HepG2 (cell line): ENCODE measurements at regions not wholly inside any gene's neighbourhood (a gene's known extent, or its start where the extent isn't known, plus 50 kb on each side); places are given as distances from the start of the nearest gene placed in this dataset.

Source experiments
- ATAC-seq: fragments of 200-7000 bp; cut with Tn5 transposase; 3 replicates; pipeline ENCODE4 v1.9.1; 2020; ENCODE audit warnings: mild to moderate bottlenecking, moderate library complexity
- BruUV-seq: library from RNA; stranded (reverse); fragments of 400-500 nt; replicated peaks from 2 replicates; lab custom pipeline; 2021; lab: Mats Ljungman, UMichigan
- CTCF ChIA-PET: fragments of 300-600 bp; formaldehyde crosslinking; extraction: SDS; loops from one replicate; lab custom pipeline; 2021; ENCODE audit warnings: low total read pairs, inconsistent platforms, low intra/inter-chr PET ratio; lab: Yijun Ruan, JAX
- POLR2A ChIA-PET: fragments of 350-600 bp; sonication (Branson Sonifier 250); formaldehyde crosslinking; loops from one replicate; lab custom pipeline; 2020; ENCODE audit warnings: antibody characterized with exemption, inconsistent platforms; lab: Yijun Ruan, JAX
- DNase-seq: peaks from one replicate; pipeline ENCODE4 v3.0.0-alpha.2; 2015; ENCODE audit warnings: low spot score
- FAIRE-seq: peaks from 3 replicates; lab custom pipeline; 2011; peaks lifted over from hg19 to GRCh38; lab: Jason Lieb, UNC
- H2AFZ ChIP-seq: one replicate; pipeline ENCODE4 v1.6.1; 2011; ENCODE audit warnings: low read length, inconsistent platforms
- H3K27ac ChIP-seq: fragments of 300-600 bp; 3 replicates; pipeline ENCODE4 v1.8.0; 2011; ENCODE audit warnings: mixed run types, mild to moderate bottlenecking, mixed read lengths, low read length, inconsistent platforms; ENCODE audit not compliant: insufficient read depth; ENCODE audit errors: extremely low read length
- H3K27me3 ChIP-seq, 2 experiments: fragments of 200-600 bp in 1 of 2; 2 replicates in 1 of 2; 3 replicates in 1 of 2; pipeline versions ENCODE4 v1.6.0 to v1.8.0; 2011; ENCODE audit warnings: low read length in 2 of 2, mild to moderate bottlenecking in 2 of 2, moderate library complexity in 2 of 2, inconsistent platforms in 1 of 2; ENCODE audit not compliant: insufficient read depth in 2 of 2, control insufficient read depth in 1 of 2
- H3K36me3 ChIP-seq, 2 experiments: fragments of 200-600 bp in 1 of 2; replicated peaks in 1 of 2; 2 replicates in 1 of 2; 3 replicates in 1 of 2; pipeline versions ENCODE4 v1.5.1 to v1.8.0; 2011; ENCODE audit warnings: low read length in 2 of 2, inconsistent platforms in 1 of 2; ENCODE audit not compliant: insufficient read depth in 2 of 2, control insufficient read depth in 1 of 2
- H3K4me1 ChIP-seq: 2 replicates; pipeline ENCODE4 v1.5.1; 2012; ENCODE audit warnings: low read length, inconsistent platforms; ENCODE audit not compliant: insufficient read depth
- H3K4me2 ChIP-seq: 2 replicates; pipeline ENCODE4 v1.6.0; 2011; ENCODE audit warnings: low read depth, low read length, inconsistent platforms
- H3K4me3 ChIP-seq, 3 experiments: fragments of 200-600 bp in 1 of 3; sonication (generic), shearing (Covaris generic) in 1 of 3; replicated peaks in 1 of 3; 2 replicates each; pipeline ENCODE4 v1.5.1; 2011 to 2016; ENCODE audit warnings: low read length in 3 of 3, inconsistent platforms in 2 of 3, low read depth in 2 of 3, mild to moderate bottlenecking in 2 of 3, control low read depth in 1 of 3, mixed read lengths in 1 of 3; ENCODE audit not compliant: insufficient read depth in 1 of 3
- H3K79me2 ChIP-seq: one replicate; pipeline ENCODE4 v1.6.1; 2011; ENCODE audit warnings: low read length, inconsistent platforms; ENCODE audit not compliant: insufficient read depth
- H3K9ac ChIP-seq: 2 replicates; pipeline ENCODE4 v1.6.0; 2011; ENCODE audit warnings: mild to moderate bottlenecking, low read depth, low read length, inconsistent platforms; ENCODE audit not compliant: insufficient read depth
- H3K9me3 ChIP-seq: 2 replicates; pipeline ENCODE4 v1.5.1; 2012; ENCODE audit warnings: mild to moderate bottlenecking, low read length
- H4K20me1 ChIP-seq: 2 replicates; pipeline ENCODE4 v1.6.0; 2011; ENCODE audit warnings: inconsistent platforms, mild to moderate bottlenecking, low read length, moderate library complexity; ENCODE audit not compliant: insufficient read depth
- CTCF ChIP-seq: sonication (generic); formaldehyde crosslinking; IDR thresholded peaks from 2 replicates; pipeline ENCODE4 v1.5.0; 2020; ENCODE audit warnings: mild to moderate bottlenecking, missing genetic modification reagents, moderate library complexity
- RXRA ChIP-seq: sonication (generic); formaldehyde crosslinking; IDR thresholded peaks from 2 replicates; pipeline ENCODE4 v1.5.1; 2020; ENCODE audit warnings: missing genetic modification reagents
- SOX6 ChIP-seq, 2 experiments: fragments of 450-650 bp in 1 of 2; sonication (generic) in 1 of 2; formaldehyde crosslinking in 1 of 2; IDR thresholded peaks; 2 replicates each; pipeline versions ENCODE4 v1.4.0 to v1.6.1; 2017 to 2020; ENCODE audit warnings: antibody characterized with exemption in 1 of 2, mild to moderate bottlenecking in 1 of 2, missing genetic modification reagents in 1 of 2
- STAG1 ChIP-seq: sonication (generic); formaldehyde crosslinking; IDR thresholded peaks from 2 replicates; pipeline ENCODE4 v1.4.0; 2020; ENCODE audit warnings: missing genetic modification reagents
- ZNF350 ChIP-seq: sonication (generic); formaldehyde crosslinking; IDR thresholded peaks from 2 replicates; pipeline ENCODE4 v1.4.0; 2020; ENCODE audit warnings: mild to moderate bottlenecking, low read depth, missing genetic modification reagents, borderline replicate concordance
- WGBS: methylation state at CpG from one replicate; pipeline ENCODE4 v1.1.6; 2017; ENCODE audit warnings: low lambda C conversion rate; 5-methylcytosine and 5-hydroxymethylcytosine counted together
- in situ Hi-C: cut with HindIII; loops from 2 replicates; pipeline ENCODE4 v1.10.0; 2017; ENCODE audit warnings: low pct_unique_long_range_greater_than_20kb; ENCODE audit not compliant: extremely low pct_ligation_motif_present
- intact Hi-C: fragments of 100-400 bp; cut with micrococcal nuclease; formaldehyde crosslinking; loops from one replicate; pipeline ENCODE4 v1.10.0; 2022; ENCODE audit not compliant: unreplicated experiment
- TF ChIP-seq, protein P1 (sequence below): sonication (generic); formaldehyde crosslinking; IDR thresholded peaks from 2 replicates; pipeline ENCODE4 v1.8.0; 2022; ENCODE audit warnings: missing genetic modification reagents, mild to moderate bottlenecking, borderline replicate concordance

DNA sequence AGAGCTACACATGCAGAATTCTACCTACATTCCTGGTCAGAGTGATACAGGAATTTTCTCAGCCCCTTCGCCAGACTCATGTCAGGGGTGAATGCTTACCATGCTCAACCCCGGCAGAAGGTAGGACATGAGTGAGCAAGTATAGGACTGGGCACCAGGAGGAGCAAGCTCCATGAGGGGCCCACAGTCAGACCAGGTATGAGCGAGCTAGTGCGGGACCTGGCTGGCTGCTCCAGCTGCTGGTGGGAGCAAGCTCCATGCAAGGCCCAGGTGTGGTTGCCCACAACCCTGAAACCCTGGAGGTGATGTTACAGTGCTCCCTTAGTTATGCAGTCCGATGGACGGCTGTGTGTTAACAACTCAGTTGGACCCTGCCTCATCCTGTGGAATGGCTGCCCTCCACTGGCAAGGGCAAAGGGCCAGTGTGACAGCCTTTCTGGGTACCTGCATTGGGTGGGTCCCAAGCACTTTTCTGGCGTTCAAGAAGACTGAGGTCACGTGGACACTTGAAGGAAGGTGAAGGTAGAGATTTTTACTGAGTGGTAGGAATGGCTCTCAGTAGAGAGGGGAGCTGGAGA lies 503.5 kb upstream of the CITED2 start:
- WGBS = 34% methylated on average over 5 of the region's 8 CpGs
- no peaks in the 10 kb centered on the region for H3K9me3 ChIP-seq
- no peaks in the 10 kb centered on the region for H4K20me1 ChIP-seq
- no peak for FAIRE-seq
- H3K79me2 ChIP-seq = no peaks in the 10 kb centered on the region
- H3K27ac ChIP-seq = no peak overlapping the region
- intact Hi-C loops = no loop called here
- H3K4me3 ChIP-seq = no peak overlapping the region
- BruUV-seq = no TSS peak
- no peaks in the 10 kb centered on the region for H3K4me1 ChIP-seq
- H3K27me3 ChIP-seq = no peaks in the 10 kb centered on the region
- H3K9ac ChIP-seq = no peak overlapping the region
- ATAC-seq = peak; percentile 84
- in situ Hi-C loops = no loop called here
- H3K4me2 ChIP-seq = no peak overlapping the region
- no peaks in the 10 kb centered on the region for H3K36me3 ChIP-seq
- no peak overlapping the region for H2AFZ ChIP-seq
- ChIA-PET POLR2A (no interaction called here), CTCF (no interaction called here)
- TF ChIP-seq RXRA (CRISPR knock-in tag) = no peak
- TF ChIP-seq SOX6 (IDR thresholded peaks at IDR 0.05) = no peak
- TF ChIP-seq SOX6 (CRISPR knock-in tag; IDR thresholded peaks at IDR 0.05) = 0 out of 2 replicates have a peak, but pooled peaks have one; percentile 12
- peak; percentile 64 for TF ChIP-seq STAG1 (CRISPR knock-in tag)
- 0 out of 2 replicates have a peak, but pooled peaks have one; percentile 40 for TF ChIP-seq ZNF350 (CRISPR knock-in tag)
- peak; percentile 58 for TF ChIP-seq CTCF (CRISPR knock-in tag)
- TF ChIP-seq, protein P1, sequence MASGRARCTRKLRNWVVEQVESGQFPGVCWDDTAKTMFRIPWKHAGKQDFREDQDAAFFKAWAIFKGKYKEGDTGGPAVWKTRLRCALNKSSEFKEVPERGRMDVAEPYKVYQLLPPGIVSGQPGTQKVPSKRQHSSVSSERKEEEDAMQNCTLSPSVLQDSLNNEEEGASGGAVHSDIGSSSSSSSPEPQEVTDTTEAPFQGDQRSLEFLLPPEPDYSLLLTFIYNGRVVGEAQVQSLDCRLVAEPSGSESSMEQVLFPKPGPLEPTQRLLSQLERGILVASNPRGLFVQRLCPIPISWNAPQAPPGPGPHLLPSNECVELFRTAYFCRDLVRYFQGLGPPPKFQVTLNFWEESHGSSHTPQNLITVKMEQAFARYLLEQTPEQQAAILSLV = no peak
- no peak for DNase-seq
